Ovary (tissue), 7 donors: ENCODE measurements at regions not wholly inside any gene's neighbourhood (a gene's known extent, or its start where the extent isn't known, plus 50 kb on each side); places are given as distances from the start of the nearest gene placed in this dataset.

Experiments used
- DNase-seq, 5 donors: peaks; one replicate each; pipeline ENCODE4 v3.0.0-alpha.2; 2019 to 2020
- H3K27ac ChIP-seq, 2 donors: fragments of 200-600 bp; one replicate each; pipeline versions ENCODE4 v1.5.1 to v1.8.0; 2019 to 2022
- H3K27me3 ChIP-seq: fragments of 200-600 bp; one replicate; pipeline ENCODE4 v1.8.0; 2022
- H3K36me3 ChIP-seq: fragments of 200-600 bp; sonication (generic); one replicate; pipeline ENCODE4 v1.5.1; 2019
- H3K4me1 ChIP-seq: one replicate; pipeline ENCODE4 v1.8.1; 2013; ENCODE audit warnings: mild to moderate bottlenecking, moderate library complexity; ENCODE audit not compliant: insufficient read depth
- H3K4me3 ChIP-seq: fragments of 200-600 bp; sonication (generic); one replicate; pipeline ENCODE4 v1.5.1; 2017
- H3K9me3 ChIP-seq, 2 donors: fragments of 200-600 bp in 1 of 2; sonication (generic) in 1 of 2; one replicate each; pipeline versions ENCODE4 v1.5.1 to v1.8.1; 2013 to 2019; ENCODE audit warnings: mild to moderate bottlenecking in 1 of 2, moderate library complexity in 1 of 2
- EP300 ChIP-seq: sonication (generic); formaldehyde crosslinking; IDR thresholded peaks from one replicate; pipeline ENCODE4 v1.6.1; 2017; ENCODE audit warnings: antibody characterized with exemption
- POLR2A ChIP-seq: fragments of 450-650 bp; IDR thresholded peaks from one replicate; pipeline ENCODE4 v1.6.1; 2017; ENCODE audit warnings: antibody characterized with exemption, mild to moderate bottlenecking, moderate library complexity
- WGBS, 3 donors: extraction: QIAGEN DNeasy Blood & Tissue Kit in 1 of 3; methylation state at CpG; one replicate each; pipeline versions ENCODE4 v1.1.5 to v1.1.7; 2013 to 2017; 5-methylcytosine and 5-hydroxymethylcytosine counted together
- intact Hi-C, 4 donors: fragments of 100-400 bp; cut with DNase I; formaldehyde crosslinking; loops; one replicate each; pipeline versions ENCODE4 v1.11.0 to v1.15.1; 2022 to 2023
- TF ChIP-seq, protein P1 (sequence below), 3 donors: fragments of 450-650 bp in 2 of 3; fragments of 200-600 bp in 1 of 3; IDR thresholded peaks; one replicate each; pipeline versions ENCODE4 v1.5.1 to v1.8.0; 2016 to 2022; ENCODE audit warnings: antibody characterized with exemption in 3 of 3, mild to moderate bottlenecking in 1 of 3
- donor health status: DM: no; HTN: no; CAD: no; lungs with moderate emphysema.
- donor health status: DM: no; HTN: no; CAD: no.
- donor health status: Bipolar disorder and iron deficiency.
- donor health status: DM: no; HTN: no; CAD: no.
- donor health status: DM: yes; HTN: yes; CAD: no.

DNA sequence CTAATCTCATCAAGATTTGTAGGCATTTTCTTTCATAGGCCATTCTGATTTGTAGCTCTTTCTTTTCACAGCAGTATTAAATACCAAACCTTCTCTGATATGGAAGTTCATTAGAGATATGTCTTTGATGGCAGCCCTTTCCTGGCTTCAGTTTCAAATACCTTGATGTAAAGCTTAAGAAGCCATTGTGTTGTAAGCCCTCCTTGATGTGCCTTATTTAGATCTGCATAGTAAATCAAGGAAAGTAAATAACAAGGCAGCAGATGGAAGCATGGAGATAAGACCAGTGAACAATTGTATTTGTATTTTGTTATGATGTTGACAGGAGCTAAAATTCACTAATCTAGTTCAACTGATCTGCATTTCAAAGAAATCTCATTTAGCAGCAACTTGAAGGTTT is 234.9 kb upstream of the PPP1R3A start:
- no peak for DNase-seq
- Histone ChIP-seq H3K27me3 (no peaks in the 10 kb centered on the region), H3K36me3 (no peaks in the 10 kb centered on the region), H3K4me1 (no peaks in the 10 kb centered on the region), H3K27ac (no peak overlapping the region), H3K4me3 (no peak overlapping the region), H3K9me3 (no peaks in the 10 kb centered on the region)
- TF ChIP-seq EP300 (no peak), POLR2A (no peak)
- TF ChIP-seq, protein P1, sequence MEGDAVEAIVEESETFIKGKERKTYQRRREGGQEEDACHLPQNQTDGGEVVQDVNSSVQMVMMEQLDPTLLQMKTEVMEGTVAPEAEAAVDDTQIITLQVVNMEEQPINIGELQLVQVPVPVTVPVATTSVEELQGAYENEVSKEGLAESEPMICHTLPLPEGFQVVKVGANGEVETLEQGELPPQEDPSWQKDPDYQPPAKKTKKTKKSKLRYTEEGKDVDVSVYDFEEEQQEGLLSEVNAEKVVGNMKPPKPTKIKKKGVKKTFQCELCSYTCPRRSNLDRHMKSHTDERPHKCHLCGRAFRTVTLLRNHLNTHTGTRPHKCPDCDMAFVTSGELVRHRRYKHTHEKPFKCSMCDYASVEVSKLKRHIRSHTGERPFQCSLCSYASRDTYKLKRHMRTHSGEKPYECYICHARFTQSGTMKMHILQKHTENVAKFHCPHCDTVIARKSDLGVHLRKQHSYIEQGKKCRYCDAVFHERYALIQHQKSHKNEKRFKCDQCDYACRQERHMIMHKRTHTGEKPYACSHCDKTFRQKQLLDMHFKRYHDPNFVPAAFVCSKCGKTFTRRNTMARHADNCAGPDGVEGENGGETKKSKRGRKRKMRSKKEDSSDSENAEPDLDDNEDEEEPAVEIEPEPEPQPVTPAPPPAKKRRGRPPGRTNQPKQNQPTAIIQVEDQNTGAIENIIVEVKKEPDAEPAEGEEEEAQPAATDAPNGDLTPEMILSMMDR (IDR thresholded peaks at IDR 0.05): no peak
- intact Hi-C loops: no loop called here

DNA sequence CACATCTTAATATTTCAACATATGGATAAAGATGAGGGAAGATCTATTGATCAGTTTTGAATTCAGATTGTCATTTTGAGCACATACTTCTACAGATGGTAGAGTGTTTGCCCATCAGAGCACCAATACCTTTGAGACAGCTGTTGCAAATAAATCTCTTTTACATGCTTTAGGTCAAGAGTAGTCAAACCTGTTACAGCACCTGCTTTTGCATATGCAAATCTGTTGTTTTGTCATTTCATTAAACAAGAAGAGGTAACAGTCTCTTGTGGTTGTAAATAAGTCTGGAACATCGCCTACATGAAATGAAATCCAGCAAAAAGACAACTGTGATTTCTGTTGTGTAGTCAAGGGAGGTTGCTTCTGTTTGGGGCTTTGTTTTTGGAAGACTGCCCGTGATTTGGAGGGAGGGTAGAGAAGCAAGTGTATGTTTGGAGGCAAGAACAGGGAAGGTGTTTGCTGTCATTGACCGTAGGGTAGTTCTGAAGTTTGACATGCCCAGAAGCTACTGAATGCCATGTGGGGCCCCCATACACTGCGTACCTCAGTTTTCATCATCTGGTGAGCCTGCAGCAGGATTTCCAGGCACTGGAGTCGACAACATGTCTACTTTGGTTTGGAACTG is 233.6 kb upstream of the PPP1R3A start:
- Histone ChIP-seq H3K36me3 (no peaks in the 10 kb centered on the region), H3K4me3 (no peak overlapping the region), H3K4me1 (no peaks in the 10 kb centered on the region), H3K27me3 (no peaks in the 10 kb centered on the region), H3K27ac (no peak overlapping the region), H3K9me3 (no peaks in the 10 kb centered on the region)
- no peak for DNase-seq
- WGBS, 3 donors: 62 to 69% (median 69%) methylated on average over 5 of the region's 5 CpGs
- intact Hi-C loops: no loop called here
- TF ChIP-seq, protein P1 (IDR thresholded peaks at IDR 0.05): no peak
- TF ChIP-seq EP300 (no peak), POLR2A (no peak)

DNA sequence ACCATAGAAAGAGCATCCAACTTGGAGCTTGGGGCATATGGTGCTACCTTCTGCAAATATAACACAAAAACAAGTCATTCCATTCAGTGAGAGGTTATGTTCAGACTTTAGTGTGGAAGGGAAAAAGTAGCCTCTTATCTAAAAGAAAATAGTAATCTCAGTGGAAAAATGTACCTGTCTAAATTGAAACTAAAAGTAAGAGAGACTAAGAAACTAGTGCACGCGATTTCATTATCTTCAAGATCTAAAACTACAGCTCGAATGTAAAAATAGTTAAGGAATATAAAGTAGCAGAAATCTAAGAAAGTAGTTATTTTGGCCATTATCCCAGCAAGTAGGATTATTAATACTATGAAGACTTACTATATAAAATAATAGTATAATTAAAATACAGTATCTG is 233.0 kb upstream of the PPP1R3A start:
- intact Hi-C loops: no loop called here
- Histone ChIP-seq H3K27me3 (no peaks in the 10 kb centered on the region), H3K9me3 (no peaks in the 10 kb centered on the region), H3K36me3 (no peaks in the 10 kb centered on the region), H3K27ac (no peak overlapping the region), H3K4me1 (no peaks in the 10 kb centered on the region), H3K4me3 (no peak overlapping the region)
- no peak for TF ChIP-seq EP300
- no peak for TF ChIP-seq POLR2A
- TF ChIP-seq, protein P1 (IDR thresholded peaks at IDR 0.05): no peak
- DNase-seq: no peak
- 75 to 76% (median 75%) methylated on average over 3 of the region's 3 CpGs for WGBS, 3 donors

DNA sequence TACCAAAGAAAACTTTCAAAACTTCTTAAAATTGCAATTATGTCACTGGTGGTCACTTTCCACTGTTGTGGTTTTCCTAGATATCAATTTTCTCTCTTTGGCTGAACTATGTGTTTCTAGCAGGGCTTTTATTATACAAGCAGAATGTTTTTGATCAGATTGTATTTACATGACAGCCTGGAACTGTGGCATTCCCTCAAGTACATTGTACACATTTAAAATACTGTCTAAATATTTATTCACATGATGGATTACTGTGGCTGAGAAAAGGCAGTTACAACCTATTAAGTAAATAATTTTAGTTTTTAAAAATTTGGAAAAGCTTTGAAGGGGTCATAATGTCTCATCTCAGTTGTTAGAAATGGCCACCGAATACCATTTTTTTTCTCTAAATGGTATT is 231.9 kb upstream of the PPP1R3A start:
- no peak overlapping the region for H3K27ac ChIP-seq
- intact Hi-C loops: no loop called here
- no peaks in the 10 kb centered on the region for H3K9me3 ChIP-seq
- TF ChIP-seq POLR2A: no peak
- no peak for TF ChIP-seq EP300
- TF ChIP-seq, protein P1 (IDR thresholded peaks at IDR 0.05): no peak
- no peak overlapping the region for H3K4me3 ChIP-seq
- H3K27me3 ChIP-seq: no peaks in the 10 kb centered on the region
- no peak for DNase-seq
- no peaks in the 10 kb centered on the region for H3K4me1 ChIP-seq
- WGBS, 3 donors: 81 to 87% (median 85%) methylated on average over 1 of the region's 1 CpG
- H3K36me3 ChIP-seq: no peaks in the 10 kb centered on the region
